DMS53 (cell line): ENCODE measurements at regions not wholly inside any gene's neighbourhood (a gene's known extent, or its start where the extent isn't known, plus 50 kb on each side); places are given as distances from the start of the nearest gene placed in this dataset.
"Not testable (repeated sequence)": the region's sequence is repeated elsewhere in the genome, so short reads cannot be mapped to it uniquely, and the experiment has no call there.

Experiments used
- DNase-seq: peaks from one replicate; lab custom pipeline; 2025; lab: John Stamatoyannopoulos, UW

DNA sequence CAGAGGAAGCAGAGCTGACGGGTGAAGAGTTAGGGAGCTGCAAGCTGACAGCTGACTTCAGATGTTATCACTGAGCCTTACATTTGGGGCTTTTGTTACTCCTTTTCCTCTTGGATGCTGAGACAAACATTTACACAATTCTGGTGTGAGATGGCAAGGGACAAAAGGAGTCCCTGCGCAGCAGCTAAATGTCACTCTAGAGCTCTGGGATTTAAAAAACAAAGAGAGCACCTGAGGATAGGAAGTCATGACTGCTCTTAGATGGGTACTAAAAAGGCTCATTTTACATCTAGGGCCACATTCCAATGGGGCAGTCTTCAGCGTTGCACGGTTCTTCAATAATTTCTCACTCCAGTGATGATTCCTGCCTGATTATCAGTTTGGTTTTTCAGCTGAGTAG is 204.5 kb downstream of the RAB38 start:
- DNase-seq, result no peak

DNA sequence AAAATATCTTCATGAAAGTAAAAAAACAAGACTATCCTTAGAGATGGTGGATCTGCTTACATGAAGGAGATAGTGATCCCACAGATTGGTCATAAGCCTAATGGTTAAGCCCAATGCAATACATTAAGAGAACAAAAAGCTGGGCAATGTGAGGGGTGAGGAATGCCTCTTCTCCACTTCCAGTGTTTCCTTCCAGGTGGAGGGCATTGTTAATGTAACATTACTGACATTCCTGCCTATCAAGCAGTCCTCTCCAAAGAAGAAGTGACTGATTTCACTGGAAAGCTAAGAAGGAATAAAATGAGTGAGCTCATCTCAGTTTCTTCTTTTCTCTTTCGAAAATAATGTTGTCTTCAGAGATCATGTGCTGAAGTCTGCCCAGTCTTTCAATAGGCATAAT is 207.8 kb downstream of the RAB38 start:
- no peak for DNase-seq

DNA sequence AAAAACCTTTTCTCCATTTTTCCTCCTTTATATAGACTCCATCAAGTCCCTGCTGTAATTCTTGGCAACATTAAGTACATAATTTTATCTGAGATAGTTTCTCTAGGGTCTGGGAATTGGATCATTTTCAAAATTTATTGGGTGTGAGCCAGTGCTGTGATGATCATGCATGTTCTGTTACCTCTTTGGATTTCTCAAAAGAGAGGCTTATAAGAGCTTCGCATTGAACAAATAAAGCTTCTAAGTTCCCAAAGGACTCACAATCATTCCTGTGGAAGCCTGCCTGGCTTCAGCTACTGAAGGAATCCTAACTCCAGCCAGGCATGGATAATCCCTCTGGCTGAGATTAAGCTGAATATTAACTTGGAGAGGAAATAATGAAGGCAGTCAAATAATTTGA is 208.5 kb downstream of the RAB38 start:
- no peak for DNase-seq

DNA sequence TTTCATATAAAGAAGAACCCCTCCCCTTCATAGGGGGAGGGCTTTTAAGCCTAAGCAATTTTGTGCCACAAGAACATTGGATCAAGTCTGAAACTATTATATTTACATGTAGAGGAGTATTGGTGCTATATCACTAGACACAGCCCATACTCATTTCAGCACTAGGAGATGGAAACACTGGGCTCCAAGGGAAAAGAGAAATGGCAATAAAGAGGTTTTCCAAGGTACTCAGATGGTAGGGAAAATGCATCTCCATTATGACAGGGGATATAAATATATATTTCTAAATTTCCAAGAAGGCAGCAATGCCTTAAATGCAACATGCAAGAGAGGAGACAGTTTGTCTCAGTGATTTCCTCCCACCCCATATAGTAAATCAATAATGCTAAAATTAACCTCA is 209.0 kb downstream of the RAB38 start:
- no peak for DNase-seq

DNA sequence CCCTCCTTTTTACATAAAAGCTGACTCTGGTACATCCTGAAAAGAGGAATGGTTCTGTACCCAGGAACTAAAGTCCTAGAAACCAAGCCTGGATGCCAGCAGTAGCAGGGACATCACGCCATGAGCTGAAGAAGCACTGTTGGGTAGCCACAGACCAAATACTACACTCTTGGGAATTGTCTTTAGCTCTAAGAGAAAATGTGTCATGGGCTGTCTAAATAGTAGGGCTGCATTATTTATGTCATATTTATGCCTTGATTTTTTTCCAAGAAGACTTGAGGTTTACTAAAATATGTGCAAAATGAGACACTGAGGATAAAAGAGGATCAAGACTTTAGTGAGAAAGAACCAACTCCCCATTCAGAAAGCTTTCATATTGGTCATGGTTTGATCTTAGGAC is 213.6 kb downstream of the RAB38 start:
- no peak for DNase-seq

DNA sequence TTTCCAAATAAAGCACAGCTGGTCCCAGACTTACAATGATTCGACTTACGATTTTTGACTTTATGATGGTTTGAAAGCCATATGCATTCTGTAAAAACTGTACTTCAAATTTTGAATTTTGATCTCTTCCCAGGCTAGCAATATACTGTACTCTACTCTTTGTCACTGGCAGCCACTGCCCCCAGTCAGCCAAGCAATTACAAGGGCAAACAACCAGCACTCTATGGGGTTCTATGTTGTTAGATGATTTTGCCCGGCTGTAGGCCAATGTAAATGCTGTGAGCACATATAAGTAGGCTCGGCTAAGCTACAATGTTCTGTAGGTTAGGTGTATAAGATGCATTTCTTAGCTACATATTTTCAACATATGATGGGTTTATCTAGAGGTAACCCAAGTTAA is 217.3 kb downstream of the RAB38 start:
- no peak for DNase-seq

DNA sequence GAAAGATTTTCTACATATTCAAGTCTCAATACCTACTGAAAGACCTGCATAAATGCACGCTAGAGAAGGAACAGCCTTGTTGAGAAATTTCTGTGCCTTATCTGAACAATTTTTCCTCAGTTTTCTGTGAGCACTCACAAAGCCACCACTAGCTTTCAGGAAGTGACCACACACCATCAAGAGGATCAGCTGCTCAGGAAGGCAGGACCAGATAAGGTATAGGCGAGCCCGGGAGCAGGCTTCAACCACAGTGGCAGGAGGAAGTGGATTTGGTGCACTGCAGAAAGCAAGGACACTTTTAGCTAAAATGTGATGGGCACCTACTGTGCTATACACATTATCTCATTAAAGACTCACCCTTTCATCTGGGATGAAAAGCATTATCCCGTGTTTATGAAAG is 220.8 kb downstream of the RAB38 start:
- no peak for DNase-seq

DNA sequence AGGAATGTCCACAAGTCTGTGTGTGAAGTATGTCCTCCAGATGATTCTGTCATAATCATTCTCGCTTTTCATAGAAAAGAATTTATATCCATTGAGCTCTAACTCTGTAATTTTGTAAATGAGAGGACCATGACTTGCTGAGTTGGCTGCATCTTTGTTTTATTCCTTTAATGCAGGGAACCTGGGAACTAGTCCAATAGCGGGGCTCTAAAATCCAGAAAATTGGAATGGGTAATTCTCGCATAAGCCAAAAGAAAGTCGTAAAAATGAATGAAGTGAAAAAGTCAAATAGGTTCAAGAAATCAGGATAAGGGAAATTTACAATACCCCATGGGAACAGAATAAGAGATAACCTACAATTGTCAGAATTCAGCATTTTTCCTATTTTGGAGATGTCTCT is 232.5 kb downstream of the RAB38 start:
- no peak for DNase-seq

DNA sequence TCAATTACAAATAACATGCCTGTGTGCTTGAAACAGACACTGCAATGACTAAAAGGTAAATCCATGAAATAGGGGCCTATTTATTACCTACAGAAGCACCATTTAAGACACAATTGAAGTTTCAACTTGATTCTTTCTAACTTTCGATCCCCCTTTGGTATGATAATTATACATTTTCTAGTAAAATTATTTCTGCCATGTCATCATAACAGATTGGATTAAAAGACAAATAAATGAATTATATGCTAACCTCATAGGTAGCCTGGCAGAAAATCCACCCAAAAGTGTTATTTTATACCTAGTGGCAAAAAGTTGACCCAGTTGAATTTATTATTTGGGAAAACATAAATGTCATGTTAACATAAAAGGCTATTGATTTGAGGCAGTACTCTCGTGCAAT is 241.1 kb downstream of the RAB38 start:
- no peak for DNase-seq

DNA sequence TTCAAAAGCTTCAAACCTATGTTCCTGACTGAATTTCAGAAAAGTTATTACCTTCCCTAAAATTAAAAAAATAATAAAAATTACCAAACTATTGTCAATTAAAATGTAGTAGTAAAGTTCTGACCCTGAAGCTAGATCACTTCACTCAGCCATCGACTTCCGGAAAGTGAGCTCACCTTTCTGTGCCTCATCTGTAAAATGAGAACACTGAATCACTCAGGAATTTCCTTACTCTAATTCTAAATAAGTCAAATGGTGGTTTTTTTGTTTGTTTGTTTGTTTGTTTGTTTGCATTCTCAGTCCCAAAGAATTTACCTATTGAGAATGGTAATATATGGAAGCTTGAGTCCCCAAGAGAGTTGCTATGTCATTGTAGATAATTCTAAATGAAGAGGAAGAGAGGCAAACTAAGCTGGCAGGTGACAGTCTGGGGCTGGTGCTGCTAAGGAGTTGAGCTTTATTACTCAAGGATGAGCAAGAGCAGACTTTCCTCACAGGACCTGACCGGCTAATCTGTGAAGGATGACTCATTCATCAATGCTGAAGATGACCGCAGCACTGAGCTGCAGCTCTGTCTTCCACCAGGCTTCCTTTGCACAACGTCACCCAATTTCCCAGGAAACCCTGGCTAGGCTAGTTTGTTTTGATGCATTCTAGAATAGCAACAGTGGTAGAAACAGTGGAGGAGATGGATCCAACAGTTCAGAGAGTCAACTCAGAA is 248.8 kb downstream of the RAB38 start:
- DNase-seq, result peak; percentile 54

DNA sequence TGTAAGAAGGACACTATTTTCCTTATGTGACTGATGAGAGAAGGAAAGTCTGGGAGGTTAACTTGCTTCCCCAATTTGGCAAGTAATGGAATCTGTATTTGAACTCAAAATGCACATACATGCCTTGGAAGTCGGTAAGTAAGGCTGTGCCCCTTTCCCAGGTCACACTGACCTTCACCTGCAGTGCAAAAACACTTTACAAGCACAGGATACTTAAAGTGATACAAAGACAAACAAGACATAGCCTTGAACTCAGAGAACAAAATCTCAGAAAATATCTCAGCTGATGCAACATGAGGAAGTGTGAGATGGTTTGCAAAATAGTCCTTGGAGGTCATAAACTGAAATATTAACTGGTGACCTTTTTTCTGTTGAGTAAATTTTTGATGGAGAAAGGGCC is 251.1 kb downstream of the RAB38 start:
- no peak for DNase-seq

DNA sequence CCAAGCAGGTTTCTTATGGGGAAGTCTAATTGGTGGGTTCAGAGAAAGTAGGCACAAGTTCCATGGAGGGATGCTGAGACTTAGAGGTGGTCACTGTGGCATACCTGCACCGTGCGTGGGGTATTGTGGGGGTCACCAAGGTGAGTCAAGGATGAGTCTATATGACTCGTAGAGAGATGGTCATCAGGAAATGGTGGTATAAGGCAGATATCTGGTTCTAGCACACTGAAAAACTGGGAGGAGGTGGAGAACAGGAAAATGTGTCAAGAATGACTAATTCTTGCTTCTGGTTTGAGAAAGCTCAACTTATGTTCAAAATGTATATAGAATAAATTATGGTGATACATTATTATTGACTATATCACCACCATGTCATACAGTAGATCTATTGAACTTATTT is 258.1 kb downstream of the RAB38 start:
- DNase-seq, result no peak

DNA sequence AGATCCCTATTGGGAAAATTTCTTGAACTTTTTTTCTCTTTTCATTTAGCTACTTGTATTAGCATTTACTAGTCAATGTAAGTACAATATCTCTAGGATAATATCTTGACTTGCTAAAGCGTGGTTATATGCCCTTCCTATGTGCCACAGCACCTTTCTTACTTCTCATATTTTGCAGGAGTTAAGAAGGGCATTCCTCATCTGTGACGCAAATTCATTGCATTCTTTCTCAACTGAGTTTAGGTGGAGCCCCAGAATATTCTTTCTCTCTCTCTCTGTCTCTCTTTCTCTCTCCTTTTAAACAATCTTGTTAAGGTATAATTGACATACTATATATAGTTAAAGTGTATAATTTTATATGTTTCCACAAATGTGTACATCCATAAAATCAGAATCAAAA is 266.1 kb downstream of the RAB38 start:
- no peak for DNase-seq

DNA sequence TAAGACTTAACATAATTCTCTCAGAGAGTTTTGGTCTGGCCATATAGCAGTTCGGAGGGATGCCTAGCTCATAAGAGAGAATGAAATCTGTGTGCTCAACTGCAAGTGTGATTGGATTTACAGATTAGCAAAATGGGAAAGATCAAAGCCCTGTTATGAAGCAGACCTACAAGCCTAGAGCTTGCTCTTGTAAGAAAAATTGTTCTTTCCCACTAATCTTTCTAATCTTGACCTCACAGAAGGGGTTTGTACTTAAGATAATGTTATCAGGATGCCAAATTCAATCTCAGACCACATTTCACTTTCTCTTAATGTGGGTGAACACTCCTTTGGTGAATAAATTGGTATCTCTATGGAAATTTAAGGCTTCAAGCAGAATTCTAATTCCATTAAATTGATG is 267.2 kb downstream of the RAB38 start:
- DNase-seq, result no peak

DNA sequence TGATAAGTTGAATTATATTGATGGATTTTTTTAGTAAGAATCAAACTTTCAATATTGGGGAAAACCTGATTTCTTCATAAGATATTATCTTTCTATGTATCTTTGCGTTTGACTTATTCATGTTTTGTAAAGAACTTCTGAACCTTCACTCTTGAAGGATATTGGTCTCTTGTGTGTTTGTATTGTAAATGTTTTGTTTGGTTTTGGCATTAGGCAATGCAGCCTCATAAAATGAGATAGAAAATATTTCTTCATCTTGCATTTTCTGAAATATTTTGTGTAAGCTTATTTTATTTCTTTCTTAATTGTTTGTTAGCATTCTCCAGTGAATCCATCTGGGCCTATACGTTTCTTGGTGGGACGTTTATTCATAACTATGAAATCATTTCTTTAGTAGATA is 271.9 kb downstream of the RAB38 start:
- no peak for DNase-seq

DNA sequence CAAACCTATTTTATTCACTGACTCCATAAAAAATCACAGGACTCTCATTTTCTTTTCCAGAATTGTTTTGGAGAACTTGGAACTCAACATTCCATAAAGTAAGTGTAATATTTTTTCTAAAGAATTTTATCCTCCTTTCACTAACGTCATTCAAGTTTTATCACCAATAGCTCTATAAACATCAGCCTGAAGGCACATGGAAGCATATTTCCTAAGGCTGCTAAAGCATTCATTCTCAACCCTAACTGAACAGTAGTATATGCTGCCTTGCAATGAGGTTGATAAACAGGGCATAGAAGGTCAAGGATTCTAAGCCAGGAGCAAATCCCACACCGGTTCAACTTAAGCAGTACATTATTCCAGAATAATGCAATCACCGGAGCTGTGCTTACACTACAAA is 273.9 kb downstream of the RAB38 start:
- no peak for DNase-seq

DNA sequence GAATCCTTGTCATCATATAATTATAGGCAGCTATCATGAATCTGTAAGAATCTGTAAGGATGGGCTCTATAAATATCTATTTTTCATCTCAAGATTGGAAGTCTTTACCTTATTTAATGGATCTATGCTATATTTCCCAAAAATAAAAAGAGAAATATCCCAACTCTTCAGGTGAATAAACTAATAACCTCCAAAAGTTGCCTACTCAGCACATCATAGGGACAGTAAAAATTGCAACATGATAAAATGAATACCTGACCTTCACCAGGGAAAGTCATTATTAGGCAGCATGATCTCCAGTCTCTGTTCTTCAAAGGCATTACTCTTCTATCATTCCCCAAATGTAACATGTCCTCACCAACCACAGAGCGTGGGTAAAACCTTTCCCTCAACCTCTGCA is 277.3 kb downstream of the RAB38 start:
- DNase-seq, result no peak

DNA sequence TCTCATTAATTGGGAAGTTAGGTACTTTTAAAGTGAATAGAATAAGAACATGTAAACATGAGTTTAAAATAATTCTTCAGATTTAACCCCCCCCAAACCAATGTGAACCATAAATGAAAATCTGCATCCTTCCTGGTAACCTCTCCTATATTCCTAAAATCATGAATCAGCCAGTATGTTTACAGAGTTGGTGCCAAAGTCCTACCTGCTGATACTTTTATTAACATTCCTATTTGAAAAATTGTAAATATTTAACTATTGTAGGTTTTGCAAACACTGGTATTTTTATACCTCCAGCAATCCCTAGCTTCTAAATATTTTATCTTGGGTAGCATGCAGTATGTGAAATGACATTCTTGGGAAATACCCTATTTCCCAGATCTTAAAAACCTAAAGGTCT is 278.2 kb downstream of the RAB38 start:
- no peak for DNase-seq

DNA sequence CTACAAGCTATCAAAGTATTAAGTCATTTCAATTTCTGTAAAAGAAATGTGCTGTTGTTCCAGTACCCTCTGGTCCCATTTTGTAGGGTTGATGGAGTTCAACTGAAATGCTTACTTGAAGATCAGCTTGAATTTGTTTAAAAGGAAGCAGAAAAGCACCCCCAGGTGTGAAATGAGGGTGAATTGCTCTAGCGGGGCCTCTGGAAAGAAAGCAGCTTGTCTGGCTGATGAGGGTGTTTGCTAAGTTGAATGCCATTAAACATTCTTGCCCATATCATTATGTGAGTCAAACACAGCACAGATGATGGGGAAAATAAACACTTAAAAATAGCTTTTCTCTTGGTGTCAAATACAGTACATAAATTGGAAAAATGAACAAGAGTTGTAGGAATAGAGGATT is 280.3 kb downstream of the RAB38 start:
- no peak for DNase-seq

DNA sequence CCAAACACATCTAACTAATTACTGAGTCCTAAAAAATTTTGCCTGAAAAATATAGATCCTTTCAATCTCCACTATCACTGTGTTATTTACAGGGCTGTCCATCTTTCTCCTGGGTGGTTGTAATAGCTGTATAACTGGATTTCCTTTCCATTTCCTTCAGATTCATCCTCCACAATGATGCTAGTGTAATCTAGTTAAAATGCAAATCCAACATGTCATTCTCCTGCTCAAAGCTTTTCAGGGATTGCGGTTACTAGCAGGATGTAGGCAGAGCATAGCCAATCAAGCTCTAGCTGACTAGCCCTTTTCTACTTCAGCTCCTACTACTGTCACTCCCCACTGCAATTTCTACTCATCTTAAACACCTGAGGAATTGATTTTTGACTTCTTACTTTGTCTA is 283.0 kb downstream of the RAB38 start:
- DNase-seq, result no peak

DNA sequence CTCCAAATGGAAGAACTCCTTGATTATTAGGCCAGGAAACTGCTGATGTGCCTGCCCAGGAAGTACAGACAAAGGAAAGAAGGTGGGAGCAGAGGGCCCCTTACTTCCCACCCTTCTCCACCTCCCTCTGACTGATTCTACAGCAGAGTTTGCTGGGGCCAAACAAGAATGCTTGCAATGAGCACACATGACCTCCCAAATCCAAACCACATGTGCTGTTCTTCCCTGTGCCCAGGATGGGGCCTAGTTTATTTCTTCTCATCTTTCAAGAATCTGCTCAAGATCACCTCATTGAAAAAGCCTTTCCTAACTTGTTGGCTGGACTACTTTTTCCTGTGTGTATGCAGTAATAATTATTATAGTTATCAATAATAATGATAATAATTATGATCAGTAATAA is 286.1 kb downstream of the RAB38 start:
- DNase-seq, result no peak

DNA sequence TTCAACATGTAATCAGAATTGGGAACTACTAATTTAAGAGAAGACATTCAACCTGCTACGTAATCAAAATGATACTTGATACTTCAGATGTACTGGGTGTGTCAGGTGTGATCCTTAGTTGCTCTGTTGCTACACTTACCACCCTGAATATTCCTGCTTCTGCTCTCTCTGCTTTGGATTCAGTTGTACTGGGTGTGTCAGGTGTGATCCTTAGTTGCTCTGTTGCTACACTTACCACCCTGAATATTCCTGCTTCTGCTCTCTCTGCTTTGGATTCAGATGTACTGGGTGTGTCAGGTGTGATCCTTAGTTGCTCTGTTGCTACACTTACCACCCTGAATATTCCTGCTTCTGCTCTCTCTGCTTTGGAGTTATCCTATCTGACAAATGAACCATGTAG is 290.2 kb downstream of the RAB38 start:
- DNase-seq, result not testable (repeated sequence)

DNA sequence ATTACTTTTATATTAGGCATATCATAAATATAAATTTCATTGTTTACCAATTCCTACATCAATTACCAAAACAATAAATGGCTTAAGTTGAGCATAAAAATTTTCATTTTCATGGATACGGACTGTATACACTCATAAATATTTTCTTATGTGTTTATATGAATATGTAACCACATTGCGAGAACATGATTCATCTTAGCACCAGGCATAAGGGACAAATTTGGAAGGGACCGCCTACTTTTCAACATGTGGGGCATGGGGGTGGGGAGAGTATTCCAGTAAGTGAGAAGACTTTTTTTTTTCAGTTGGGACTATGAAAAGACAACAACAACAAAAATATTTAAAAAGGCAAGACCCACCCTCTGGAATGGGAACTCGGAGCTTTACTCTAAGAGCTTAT is 296.1 kb downstream of the RAB38 start:
- no peak for DNase-seq

DNA sequence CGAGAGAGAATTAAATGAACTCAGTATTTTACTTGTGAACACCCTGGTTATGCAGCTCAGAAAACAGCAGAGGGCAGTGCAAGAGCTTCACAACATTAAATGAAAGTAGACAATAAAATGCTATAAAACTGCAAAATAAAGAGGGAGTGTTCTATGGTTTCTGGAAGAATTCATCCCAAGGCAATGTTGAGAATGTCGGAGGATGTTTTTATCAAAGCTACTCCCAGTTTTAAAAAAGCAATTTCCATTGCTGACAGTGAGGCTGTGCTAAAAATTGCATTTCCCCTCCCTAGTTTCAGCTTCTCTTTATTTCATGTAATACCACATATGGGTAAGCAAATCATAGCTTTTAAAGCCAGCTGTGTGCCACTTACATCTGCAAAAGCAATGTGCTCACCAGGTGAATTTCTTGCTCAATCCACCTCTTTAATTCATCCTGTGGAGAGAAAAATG is 296.8 kb downstream of the RAB38 start:
- DNase-seq, result peak; percentile 78

DNA sequence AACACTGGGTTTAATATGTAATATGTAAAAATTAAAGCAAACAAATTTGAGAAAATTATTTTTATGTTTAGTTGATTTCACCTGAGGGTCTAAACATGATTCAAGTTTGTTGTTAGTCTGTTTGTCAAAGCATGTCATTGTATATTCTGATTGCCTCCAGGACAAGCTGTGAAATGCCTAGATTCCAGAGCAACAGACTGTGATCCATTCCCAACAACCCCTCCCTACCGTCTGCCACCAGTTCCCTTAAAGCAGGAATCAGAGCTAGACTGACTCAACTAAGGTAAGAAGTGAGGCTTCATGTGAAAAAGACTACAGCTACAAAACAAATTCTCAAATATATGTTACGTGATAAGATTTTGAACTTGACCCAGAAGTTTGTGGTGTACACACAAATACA is 304.2 kb downstream of the RAB38 start:
- no peak for DNase-seq
